ENCODE measurements at regions not wholly inside any gene's neighbourhood (a gene's known extent, or its start where the extent isn't known, plus 50 kb on each side); places are given as distances from the start of the nearest gene placed in this dataset.

DNA sequence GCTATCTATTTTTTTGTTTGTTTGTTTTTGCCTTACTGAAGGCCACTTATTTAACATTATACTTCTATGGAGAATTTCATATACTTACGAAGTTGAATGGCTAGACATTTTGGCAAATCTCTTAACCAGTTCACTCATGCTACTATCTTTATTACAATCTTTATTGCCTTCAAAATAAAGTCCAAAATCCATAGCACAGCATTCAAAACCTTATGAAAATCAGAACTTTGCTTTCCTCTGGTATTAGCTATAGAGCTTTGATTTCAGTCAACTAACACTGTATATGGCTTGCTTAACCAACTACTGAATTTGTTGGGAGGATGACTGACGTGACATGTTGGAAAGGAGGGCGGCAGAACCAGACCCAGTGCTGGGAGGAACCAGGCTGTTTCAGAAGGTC is 571.1 kb downstream of the LMO4 start:
- H3K4me3 Mint-ChIP-seq = no peak overlapping the region
- intact Hi-C loops (cut with micrococcal nuclease) = no loop called here
- no peaks in the 10 kb centered on the region for H3K9me3 Mint-ChIP-seq
- H3K27me3 Mint-ChIP-seq = no peaks in the 10 kb centered on the region
- peaks cover 12% of the 10 kb centered on the region for H3K4me1 Mint-ChIP-seq (ENCODE audit: low read depth)
- no peaks in the 10 kb centered on the region for H3K36me3 Mint-ChIP-seq (ENCODE audit: low read depth)
- H3K27ac Mint-ChIP-seq = no peak overlapping the region

- Mint-ChIP-seq H3K27me3 (no peaks in the 10 kb centered on the region), H3K36me3 (ENCODE audit: low read depth) (no peaks in the 10 kb centered on the region), H3K4me1 (ENCODE audit: low read depth) (peaks cover 12% of the 10 kb centered on the region), H3K4me3 (no peak overlapping the region), H3K9me3 (no peaks in the 10 kb centered on the region), H3K27ac (peak overlapping the region; percentile 68)
- intact Hi-C loops (cut with micrococcal nuclease) = no loop called here
Measured at GRCh38 chr1:87902830-87903229, 574.1 kb downstream of the LMO4 start.

DNA sequence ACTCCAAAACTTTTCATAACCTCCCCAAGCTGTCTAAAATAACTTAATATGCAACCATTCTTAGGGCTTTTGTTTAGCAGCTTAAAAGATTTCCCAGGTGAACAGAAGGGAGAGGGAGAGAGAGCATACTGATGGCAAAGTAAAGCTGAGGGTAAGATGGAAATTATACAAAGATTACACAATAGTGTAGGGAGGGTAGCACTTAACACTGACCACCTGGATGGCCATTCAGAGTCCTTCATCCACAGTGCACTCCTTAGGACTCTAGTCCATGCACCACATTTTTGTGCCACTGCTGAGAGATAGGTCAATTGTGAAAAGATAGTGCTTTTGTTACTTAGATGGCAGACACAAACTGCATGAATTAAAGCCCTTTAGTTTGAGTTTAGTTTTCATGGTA is 574.6 kb downstream of the LMO4 start:
- Mint-ChIP-seq H3K36me3 (ENCODE audit: low read depth) (no peaks in the 10 kb centered on the region), H3K4me3 (no peak overlapping the region), H3K9me3 (no peaks in the 10 kb centered on the region), H3K4me1 (ENCODE audit: low read depth) (peaks cover 12% of the 10 kb centered on the region), H3K27ac (peak overlapping the region; percentile 68), H3K27me3 (no peaks in the 10 kb centered on the region)
- intact Hi-C loops (cut with micrococcal nuclease) = no loop called here

- peaks cover 12% of the 10 kb centered on the region for H3K4me1 Mint-ChIP-seq (ENCODE audit: low read depth)
- no peaks in the 10 kb centered on the region for H3K9me3 Mint-ChIP-seq
- intact Hi-C loops (cut with micrococcal nuclease) = no loop called here
- no peak overlapping the region for H3K4me3 Mint-ChIP-seq
- no peak overlapping the region for H3K27ac Mint-ChIP-seq
- H3K36me3 Mint-ChIP-seq (ENCODE audit: low read depth) = no peaks in the 10 kb centered on the region
- H3K27me3 Mint-ChIP-seq = no peaks in the 10 kb centered on the region
Measured at GRCh38 chr1:87904651-87905050, 576.0 kb downstream of the LMO4 start.

DNA sequence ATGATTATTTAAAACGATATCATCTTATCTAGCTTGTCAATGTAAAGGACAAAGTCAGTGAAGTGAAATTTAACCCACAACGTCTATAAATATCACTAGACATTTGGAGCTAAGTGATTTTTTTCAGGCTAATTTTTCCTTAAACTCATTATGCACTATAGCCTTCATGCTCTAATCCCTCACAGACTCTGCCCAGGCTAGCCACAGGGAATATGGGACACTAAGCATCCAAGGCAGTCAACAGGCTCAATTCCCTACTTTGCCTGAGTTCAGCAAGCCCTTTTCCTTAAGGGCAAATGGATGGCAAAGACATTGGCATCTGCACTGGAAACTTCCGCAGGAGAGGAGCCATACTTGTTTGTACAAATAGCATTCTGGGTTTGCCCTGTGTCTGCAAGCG is 577.0 kb downstream of the LMO4 start:
- H3K4me1 Mint-ChIP-seq (ENCODE audit: low read depth) = peaks cover 12% of the 10 kb centered on the region
- H3K27ac Mint-ChIP-seq = no peak overlapping the region
- no peaks in the 10 kb centered on the region for H3K36me3 Mint-ChIP-seq (ENCODE audit: low read depth)
- intact Hi-C loops (cut with micrococcal nuclease) = no loop called here
- no peaks in the 10 kb centered on the region for H3K9me3 Mint-ChIP-seq
- no peak overlapping the region for H3K4me3 Mint-ChIP-seq
- H3K27me3 Mint-ChIP-seq = no peaks in the 10 kb centered on the region

GRCh38 chr1:87906078-87906477 is 577.4 kb downstream of the LMO4 start:
- intact Hi-C loops (cut with micrococcal nuclease) = no loop called here
- Mint-ChIP-seq H3K9me3 (no peaks in the 10 kb centered on the region), H3K4me3 (no peak overlapping the region), H3K36me3 (ENCODE audit: low read depth) (no peaks in the 10 kb centered on the region), H3K4me1 (ENCODE audit: low read depth) (peaks cover 12% of the 10 kb centered on the region), H3K27me3 (no peaks in the 10 kb centered on the region), H3K27ac (no peak overlapping the region)

GRCh38 chr1:87913361-87913760 is 584.7 kb downstream of the LMO4 start:
- Mint-ChIP-seq H3K4me1 (ENCODE audit: low read depth) (no peaks in the 10 kb centered on the region), H3K36me3 (ENCODE audit: low read depth) (no peaks in the 10 kb centered on the region), H3K27me3 (no peaks in the 10 kb centered on the region), H3K4me3 (no peak overlapping the region), H3K27ac (no peak overlapping the region), H3K9me3 (peaks cover 15% of the 10 kb centered on the region)
- intact Hi-C loops (cut with micrococcal nuclease) = no loop called here

- no peaks in the 10 kb centered on the region for H3K27me3 Mint-ChIP-seq
- H3K27ac Mint-ChIP-seq = no peak overlapping the region
- no peaks in the 10 kb centered on the region for H3K36me3 Mint-ChIP-seq (ENCODE audit: low read depth)
- H3K4me1 Mint-ChIP-seq (ENCODE audit: low read depth) = no peaks in the 10 kb centered on the region
- H3K9me3 Mint-ChIP-seq = peaks cover 15% of the 10 kb centered on the region
- intact Hi-C loops (cut with micrococcal nuclease) = no loop called here
- no peak overlapping the region for H3K4me3 Mint-ChIP-seq
Measured at GRCh38 chr1:87914396-87914795, 585.7 kb downstream of the LMO4 start.

- Mint-ChIP-seq H3K4me1 (ENCODE audit: low read depth) (no peaks in the 10 kb centered on the region), H3K4me3 (no peak overlapping the region), H3K27me3 (no peaks in the 10 kb centered on the region), H3K9me3 (peaks cover 15% of the 10 kb centered on the region), H3K27ac (no peak overlapping the region), H3K36me3 (ENCODE audit: low read depth) (no peaks in the 10 kb centered on the region)
- intact Hi-C loops (cut with micrococcal nuclease) = no loop called here
Measured at GRCh38 chr1:87915771-87916170, 587.1 kb downstream of the LMO4 start.

GRCh38 chr1:87916965-87917364 is 588.3 kb downstream of the LMO4 start:
- intact Hi-C loops (cut with micrococcal nuclease) = no loop called here
- no peaks in the 10 kb centered on the region for H3K4me1 Mint-ChIP-seq (ENCODE audit: low read depth)

GRCh38 chr1:87918398-87918797 is 589.7 kb downstream of the LMO4 start:
- intact Hi-C loops (cut with micrococcal nuclease) = no loop called here
- H3K36me3 Mint-ChIP-seq (ENCODE audit: low read depth) = no peaks in the 10 kb centered on the region
- no peaks in the 10 kb centered on the region for H3K4me1 Mint-ChIP-seq (ENCODE audit: low read depth)
- peaks cover 10% of the 10 kb centered on the region for H3K9me3 Mint-ChIP-seq
- H3K27ac Mint-ChIP-seq = no peak overlapping the region
- H3K27me3 Mint-ChIP-seq = no peaks in the 10 kb centered on the region
- no peak overlapping the region for H3K4me3 Mint-ChIP-seq

More at GRCh38 chr1:87916965-87917364, 588.3 kb downstream of the LMO4 start:
- H3K9me3 Mint-ChIP-seq = peaks cover 15% of the 10 kb centered on the region
- H3K27me3 Mint-ChIP-seq = no peaks in the 10 kb centered on the region
- no peaks in the 10 kb centered on the region for H3K36me3 Mint-ChIP-seq (ENCODE audit: low read depth)
- H3K4me3 Mint-ChIP-seq = no peak overlapping the region
- no peak overlapping the region for H3K27ac Mint-ChIP-seq

DNA sequence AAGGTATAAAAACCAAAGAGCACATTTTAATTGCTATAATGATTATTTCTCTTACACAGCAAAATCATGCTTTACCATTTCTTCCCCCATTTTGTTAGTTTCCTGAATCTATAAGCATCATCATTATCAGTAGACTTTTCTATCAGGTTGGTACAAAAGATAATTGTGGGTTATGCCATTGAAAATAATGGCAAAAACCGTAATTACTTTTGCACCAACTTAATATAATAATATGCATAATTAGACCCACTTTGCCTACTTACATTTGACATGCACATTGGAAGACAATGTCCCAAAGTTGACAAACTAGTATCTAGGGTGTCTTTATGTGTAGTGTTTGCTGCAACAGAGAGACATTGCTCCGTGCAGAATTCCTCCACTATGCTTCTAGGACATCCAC is 594.2 kb downstream of the LMO4 start:
- intact Hi-C loops (cut with micrococcal nuclease) = no loop called here
- Mint-ChIP-seq H3K4me3 (no peak overlapping the region), H3K36me3 (ENCODE audit: low read depth) (no peaks in the 10 kb centered on the region), H3K9me3 (no peaks in the 10 kb centered on the region), H3K27me3 (no peaks in the 10 kb centered on the region), H3K27ac (no peak overlapping the region), H3K4me1 (ENCODE audit: low read depth) (no peaks in the 10 kb centered on the region)

DNA sequence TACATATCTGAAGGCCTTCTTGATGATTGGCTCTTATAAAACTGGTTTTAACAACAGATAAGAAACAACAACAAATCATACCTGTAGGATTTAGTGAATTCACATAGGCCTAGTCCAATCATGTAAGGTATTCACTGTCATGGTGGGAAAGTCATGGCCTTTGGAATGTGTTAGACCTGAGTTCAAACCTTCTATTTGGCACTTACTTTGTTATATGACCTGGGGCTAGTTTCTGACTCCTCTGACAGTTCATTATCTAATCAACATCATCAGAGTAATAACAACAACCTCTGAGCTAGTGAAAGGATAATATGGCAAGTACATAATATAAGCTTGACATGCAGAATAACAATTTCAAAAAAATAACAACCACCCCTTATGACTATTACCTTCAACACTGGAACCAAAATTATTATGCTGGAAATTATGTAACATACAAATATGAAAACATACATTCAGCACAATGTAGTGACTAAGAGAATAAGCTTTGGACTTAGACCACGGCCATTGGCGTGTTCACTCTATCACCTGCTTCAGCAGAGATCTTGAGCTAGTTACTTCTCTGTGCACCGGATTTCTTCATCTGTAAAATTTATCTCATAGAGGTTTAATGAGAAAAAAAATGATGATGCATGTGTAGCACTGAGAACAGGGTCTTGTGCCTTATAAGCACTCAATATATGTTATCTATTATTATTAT is 597.6 kb downstream of the LMO4 start:
- no peak overlapping the region for H3K4me3 Mint-ChIP-seq
- H3K9me3 Mint-ChIP-seq = peaks cover 11% of the 10 kb centered on the region
- no peaks in the 10 kb centered on the region for H3K36me3 Mint-ChIP-seq (ENCODE audit: low read depth)
- H3K27me3 Mint-ChIP-seq = no peaks in the 10 kb centered on the region
- intact Hi-C loops (cut with micrococcal nuclease) = no loop called here
- no peaks in the 10 kb centered on the region for H3K4me1 Mint-ChIP-seq (ENCODE audit: low read depth)
- no peak overlapping the region for H3K27ac Mint-ChIP-seq

DNA sequence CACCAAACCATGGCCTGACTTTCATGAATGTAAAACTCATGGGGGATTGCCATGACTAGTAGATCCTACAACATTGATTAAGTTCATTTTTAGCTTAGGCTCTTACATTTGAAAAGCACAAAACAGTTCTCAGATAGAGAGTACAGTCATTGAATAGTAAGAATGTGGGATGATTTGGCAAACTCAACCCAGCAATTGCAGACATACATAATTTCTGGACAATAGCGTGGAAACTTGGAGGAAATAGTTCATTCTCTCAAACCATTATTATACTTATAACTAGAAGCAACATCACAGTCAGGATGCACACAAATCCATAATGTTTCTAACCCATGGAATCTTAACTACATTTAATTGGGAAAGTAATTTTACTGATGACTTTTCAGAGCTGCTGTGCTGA is 598.2 kb downstream of the LMO4 start:
- H3K36me3 Mint-ChIP-seq (ENCODE audit: low read depth) = no peaks in the 10 kb centered on the region
- no peak overlapping the region for H3K4me3 Mint-ChIP-seq
- H3K4me1 Mint-ChIP-seq (ENCODE audit: low read depth) = no peaks in the 10 kb centered on the region
- no peaks in the 10 kb centered on the region for H3K27me3 Mint-ChIP-seq
- H3K9me3 Mint-ChIP-seq = peaks cover 14% of the 10 kb centered on the region
- intact Hi-C loops (cut with micrococcal nuclease) = no loop called here
- H3K27ac Mint-ChIP-seq = no peak overlapping the region

Measured in dendritic cell treated with granulocyte-macrophage colony-stimulating factor and Interleukin-4, amounts not matched to agents 40 ng/mL and 50 ng/mL, for 4 days (primary cell).